ENCODE measurements at regions not wholly inside any gene's neighbourhood (a gene's known extent, or its start where the extent isn't known, plus 50 kb on each side); places are given as distances from the start of the nearest gene placed in this dataset.
"Not testable (repeated sequence)": the region's sequence is repeated elsewhere in the genome, so short reads cannot be mapped to it uniquely, and the experiment has no call there.

GRCh38 chr9:19634881-19635280, 154.0 kb downstream of the SLC24A2 start:
- no peaks in the 10 kb centered on the region for H3K9me3 ChIP-seq (replicated peaks in 1 of 3)
- no peak overlapping the region for H3K4me3 ChIP-seq
- TF ChIP-seq POLR2A (IDR thresholded peaks at IDR 0.05) (no peak), CTCF (IDR thresholded peaks at IDR 0.05) (no peak)
- H3K27me3 ChIP-seq: no peaks in the 10 kb centered on the region
- no peak overlapping the region for H3K27ac ChIP-seq
- H3K36me3 ChIP-seq (replicated peaks in 1 of 2): no peaks in the 10 kb centered on the region
- intact Hi-C loops (cut with DNase I): no loop called here
- 46 to 62% (median 51%) methylated on average over 2 of the region's 2 CpGs for WGBS, 4 donors
- no peaks in the 10 kb centered on the region for H3K4me1 ChIP-seq (replicated peaks in 1 of 2)
- no peak for DNase-seq

- TF ChIP-seq CTCF (IDR thresholded peaks at IDR 0.05): no peak
- no peak for TF ChIP-seq POLR2A (IDR thresholded peaks at IDR 0.05)
- Histone ChIP-seq H3K27me3 (no peaks in the 10 kb centered on the region), H3K4me3 (no peak overlapping the region), H3K9me3 (replicated peaks in 1 of 3) (no peaks in the 10 kb centered on the region), H3K4me1 (replicated peaks in 1 of 2) (no peaks in the 10 kb centered on the region), H3K36me3 (replicated peaks in 1 of 2) (no peaks in the 10 kb centered on the region), H3K27ac (no peak overlapping the region)
- intact Hi-C loops (cut with DNase I): no loop called here
- no peak for DNase-seq
- WGBS, 4 donors: 64 to 72% (median 68%) methylated on average over 3 of the region's 3 CpGs
Measured at GRCh38 chr9:19631181-19631580, 157.7 kb downstream of the SLC24A2 start.

GRCh38 chr9:19630760-19631159, 158.1 kb downstream of the SLC24A2 start:
- intact Hi-C loops (cut with DNase I): no loop called here
- WGBS, 4 donors: 38 to 49% (median 46%) methylated on average over 4 of the region's 4 CpGs
- TF ChIP-seq CTCF (IDR thresholded peaks at IDR 0.05): no peak
- no peak for TF ChIP-seq POLR2A (IDR thresholded peaks at IDR 0.05)

GRCh38 chr9:19629488-19629887, 159.3 kb downstream of the SLC24A2 start:
- TF ChIP-seq POLR2A (IDR thresholded peaks at IDR 0.05) (no peak), CTCF (IDR thresholded peaks at IDR 0.05) (no peak)
- 19 to 29% (median 22%) methylated on average over 3 of the region's 3 CpGs for WGBS, 4 donors
- Histone ChIP-seq H3K36me3 (replicated peaks in 1 of 2) (no peaks in the 10 kb centered on the region), H3K9me3 (replicated peaks in 1 of 3) (no peaks in the 10 kb centered on the region), H3K4me3 (no peak overlapping the region), H3K4me1 (replicated peaks in 1 of 2) (no peaks in the 10 kb centered on the region), H3K27me3 (no peaks in the 10 kb centered on the region), H3K27ac (no peak overlapping the region)
- intact Hi-C loops (cut with DNase I): no loop called here
- no peak for DNase-seq

More at GRCh38 chr9:19630760-19631159, 158.1 kb downstream of the SLC24A2 start:
- Histone ChIP-seq H3K36me3 (replicated peaks in 1 of 2) (no peaks in the 10 kb centered on the region), H3K4me1 (replicated peaks in 1 of 2) (no peaks in the 10 kb centered on the region), H3K4me3 (no peak overlapping the region), H3K27me3 (no peaks in the 10 kb centered on the region), H3K27ac (no peak overlapping the region), H3K9me3 (replicated peaks in 1 of 3) (no peaks in the 10 kb centered on the region)
- no peak for DNase-seq

GRCh38 chr9:19625426-19625825, 163.4 kb downstream of the SLC24A2 start:
- H3K4me1 ChIP-seq (replicated peaks in 1 of 2); H3K27me3 ChIP-seq; H3K36me3 ChIP-seq (replicated peaks in 1 of 2); DNase-seq; H3K27ac ChIP-seq; intact Hi-C loops (cut with DNase I); H3K4me3 ChIP-seq; H3K9me3 ChIP-seq (replicated peaks in 1 of 3): not testable (repeated sequence)
- WGBS, 4 donors: 94 to 100% (median 97%) methylated on average over 1 of the region's 1 CpG
